GDM1 (cell line): ENCODE measurements at regions not wholly inside any gene's neighbourhood (a gene's known extent, or its start where the extent isn't known, plus 50 kb on each side); places are given as distances from the start of the nearest gene placed in this dataset.

ENCODE experiments used
- DNase-seq: peaks from one replicate; lab custom pipeline; 2025; lab: John Stamatoyannopoulos, UW

DNA sequence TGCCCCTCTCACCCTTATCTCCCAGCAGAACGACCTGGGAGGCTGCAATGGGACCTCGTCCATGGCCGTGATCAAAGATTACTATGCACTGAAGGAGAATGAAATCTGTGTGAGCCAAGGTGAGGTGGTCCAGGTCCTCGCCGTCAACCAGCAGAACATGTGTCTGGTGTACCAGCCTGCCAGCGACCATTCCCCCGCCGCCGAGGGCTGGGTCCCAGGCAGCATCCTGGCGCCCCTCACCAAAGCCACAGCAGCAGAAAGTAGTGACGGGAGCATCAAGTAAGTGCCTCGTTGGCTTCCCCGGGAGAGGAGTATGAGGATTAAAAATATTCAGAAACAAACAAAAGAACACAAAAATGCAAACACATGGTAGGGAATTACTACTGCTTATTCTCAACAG lies 55.9 kb upstream of the UMPS start:
- no peak for DNase-seq

DNA sequence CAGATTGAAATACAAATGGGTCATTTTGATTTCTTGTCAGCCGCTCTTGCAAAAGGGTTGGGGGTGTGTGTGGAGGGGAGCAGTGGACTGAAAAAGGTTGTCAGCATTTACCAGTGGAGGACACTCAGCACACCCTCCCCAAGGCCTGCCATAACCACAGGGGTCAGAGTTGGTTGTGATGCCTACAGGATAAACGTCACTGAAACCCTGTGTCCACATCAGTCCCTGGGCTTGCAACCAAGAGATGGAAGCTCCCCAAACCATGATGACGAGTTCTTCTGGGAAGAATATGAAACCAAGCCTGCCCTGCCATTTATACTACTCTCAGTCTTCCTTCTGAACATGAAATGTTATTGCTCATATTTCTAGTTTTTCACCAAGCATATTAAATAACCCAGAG lies 54.0 kb upstream of the UMPS start:
- DNase-seq: no peak

DNA sequence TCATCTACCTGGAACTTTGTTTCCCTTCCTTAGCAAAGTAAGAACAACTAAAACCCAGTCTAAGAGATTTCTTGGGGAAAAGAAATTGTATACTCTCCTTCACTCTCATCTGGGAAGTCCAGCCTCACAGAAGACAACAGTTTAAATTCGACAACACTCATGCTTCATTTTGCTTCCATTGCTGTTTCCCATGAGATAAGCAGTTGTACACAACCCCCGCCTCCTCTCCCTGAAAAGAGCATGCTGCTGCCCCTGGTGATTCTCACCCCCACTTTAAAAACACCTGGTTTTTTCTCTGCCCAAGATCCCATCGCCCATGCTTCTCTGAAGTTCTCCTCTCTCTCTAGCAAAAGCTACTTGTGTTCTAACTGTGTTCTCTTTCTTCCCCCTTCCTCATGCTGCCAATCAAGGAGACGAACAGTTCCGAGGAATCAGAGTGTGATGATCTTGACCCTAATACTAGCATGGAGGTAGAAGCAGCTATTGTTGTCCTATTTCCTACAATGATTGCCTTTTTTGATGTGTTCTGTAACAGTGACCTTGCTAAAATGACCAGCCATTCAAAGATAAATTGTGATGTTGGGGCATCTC lies 51.1 kb upstream of the UMPS start:
- DNase-seq: no peak
